ENCODE measurements at regions not wholly inside any gene's neighbourhood (a gene's known extent, or its start where the extent isn't known, plus 50 kb on each side); places are given as distances from the start of the nearest gene placed in this dataset.
A peak's percentile ranks its signal among the peaks of the same experiment; 100 is the strongest.

GRCh38 chr1:69288416-69288815 lies 279.3 kb upstream of the LRRC7 start:
- no peak overlapping the region for H3K4me3 ChIP-seq (ENCODE audit: low read depth, low read length)
- DNase-seq (ENCODE audit: low read depth), result no peak
- no peak for TF ChIP-seq CTCF (conservative IDR thresholded peaks at IDR 0.05; ENCODE audit: low read depth, low read length)

- TF ChIP-seq CTCF (conservative IDR thresholded peaks at IDR 0.05; ENCODE audit: low read depth, low read length), result no peak
- peak; percentile 61 for DNase-seq (ENCODE audit: low read depth)
- H3K4me3 ChIP-seq (ENCODE audit: low read depth, low read length), result no peak overlapping the region
These were observed 277.4 kb upstream of the LRRC7 start for GRCh38 chr1:69290291-69290690.

- DNase-seq (ENCODE audit: low read depth), result no peak
- H3K4me3 ChIP-seq (ENCODE audit: low read depth, low read length), result no peak overlapping the region
- TF ChIP-seq CTCF (conservative IDR thresholded peaks at IDR 0.05; ENCODE audit: low read depth, low read length), result no peak
These were observed 276.2 kb upstream of the LRRC7 start for GRCh38 chr1:69291541-69291940.

GRCh38 chr1:69292833-69293232 lies 274.9 kb upstream of the LRRC7 start:
- no peak overlapping the region for H3K4me3 ChIP-seq (ENCODE audit: low read depth, low read length)
- no peak for DNase-seq (ENCODE audit: low read depth)
- TF ChIP-seq CTCF (conservative IDR thresholded peaks at IDR 0.05; ENCODE audit: low read depth, low read length), result no peak

- no peak for TF ChIP-seq CTCF (conservative IDR thresholded peaks at IDR 0.05; ENCODE audit: low read depth, low read length)
- DNase-seq (ENCODE audit: low read depth), result peak; percentile 0
- H3K4me3 ChIP-seq (ENCODE audit: low read depth, low read length), result no peak overlapping the region
These were observed 273.6 kb upstream of the LRRC7 start for GRCh38 chr1:69294171-69294570.

GRCh38 chr1:69295265-69295664 lies 272.5 kb upstream of the LRRC7 start:
- H3K4me3 ChIP-seq (ENCODE audit: low read depth, low read length), result no peak overlapping the region
- no peak for TF ChIP-seq CTCF (conservative IDR thresholded peaks at IDR 0.05; ENCODE audit: low read depth, low read length)
- no peak for DNase-seq (ENCODE audit: low read depth)

- H3K4me3 ChIP-seq (ENCODE audit: low read depth, low read length), result no peak overlapping the region
- no peak for DNase-seq (ENCODE audit: low read depth)
- no peak for TF ChIP-seq CTCF (conservative IDR thresholded peaks at IDR 0.05; ENCODE audit: low read depth, low read length)
These were observed 262.1 kb upstream of the LRRC7 start for GRCh38 chr1:69305621-69306020.
